ENCODE measurements at regions not wholly inside any gene's neighbourhood (a gene's known extent, or its start where the extent isn't known, plus 50 kb on each side); places are given as distances from the start of the nearest gene placed in this dataset.
"Not testable (repeated sequence)": the region's sequence is repeated elsewhere in the genome, so short reads cannot be mapped to it uniquely, and the experiment has no call there.

DNA sequence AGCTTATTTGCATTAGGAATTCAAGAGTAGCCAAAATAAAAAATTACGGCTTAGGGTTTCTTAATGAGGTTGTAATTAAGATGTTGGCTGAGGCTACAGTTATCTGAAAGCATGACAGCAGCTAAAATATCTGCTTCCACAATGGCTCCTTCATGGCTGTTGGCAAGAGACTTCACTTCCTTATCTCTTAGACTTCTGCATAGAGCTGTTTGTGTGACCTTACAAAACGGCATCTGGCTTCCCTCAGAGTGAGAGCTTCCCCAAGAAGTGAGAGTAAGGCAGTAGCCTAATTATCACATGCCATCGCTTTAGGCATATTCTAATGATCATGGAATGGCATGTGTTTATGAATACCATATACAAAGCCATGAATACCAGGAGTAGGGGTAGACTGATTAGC lies 57.6 kb downstream of the CCDC59 start:
- Histone ChIP-seq H3K27ac (no peak overlapping the region), H3K36me3 (no peaks in the 10 kb centered on the region), H3K4me3 (no peak overlapping the region), H3K27me3 (no peaks in the 10 kb centered on the region), H3K9me3 (no peaks in the 10 kb centered on the region), H3K4me1 (no peaks in the 10 kb centered on the region)
- DNase-seq (no peak), ATAC-seq (no peak)
- TF ChIP-seq, protein P1, sequence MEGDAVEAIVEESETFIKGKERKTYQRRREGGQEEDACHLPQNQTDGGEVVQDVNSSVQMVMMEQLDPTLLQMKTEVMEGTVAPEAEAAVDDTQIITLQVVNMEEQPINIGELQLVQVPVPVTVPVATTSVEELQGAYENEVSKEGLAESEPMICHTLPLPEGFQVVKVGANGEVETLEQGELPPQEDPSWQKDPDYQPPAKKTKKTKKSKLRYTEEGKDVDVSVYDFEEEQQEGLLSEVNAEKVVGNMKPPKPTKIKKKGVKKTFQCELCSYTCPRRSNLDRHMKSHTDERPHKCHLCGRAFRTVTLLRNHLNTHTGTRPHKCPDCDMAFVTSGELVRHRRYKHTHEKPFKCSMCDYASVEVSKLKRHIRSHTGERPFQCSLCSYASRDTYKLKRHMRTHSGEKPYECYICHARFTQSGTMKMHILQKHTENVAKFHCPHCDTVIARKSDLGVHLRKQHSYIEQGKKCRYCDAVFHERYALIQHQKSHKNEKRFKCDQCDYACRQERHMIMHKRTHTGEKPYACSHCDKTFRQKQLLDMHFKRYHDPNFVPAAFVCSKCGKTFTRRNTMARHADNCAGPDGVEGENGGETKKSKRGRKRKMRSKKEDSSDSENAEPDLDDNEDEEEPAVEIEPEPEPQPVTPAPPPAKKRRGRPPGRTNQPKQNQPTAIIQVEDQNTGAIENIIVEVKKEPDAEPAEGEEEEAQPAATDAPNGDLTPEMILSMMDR (IDR thresholded peaks at IDR 0.05 in 4 of 5, conservative IDR thresholded peaks at IDR 0.05 in 1 of 5), result no peak
- TF ChIP-seq POLR2A (IDR thresholded peaks at IDR 0.05), result no peak
- intact Hi-C loops (cut with DNase I; ENCODE audit: low total_unique reads) (no loop called here), in situ Hi-C loops (cut with MboI; ENCODE audit: low sequenced_read_pairs in 4 of 4) (no loop called here)

DNA sequence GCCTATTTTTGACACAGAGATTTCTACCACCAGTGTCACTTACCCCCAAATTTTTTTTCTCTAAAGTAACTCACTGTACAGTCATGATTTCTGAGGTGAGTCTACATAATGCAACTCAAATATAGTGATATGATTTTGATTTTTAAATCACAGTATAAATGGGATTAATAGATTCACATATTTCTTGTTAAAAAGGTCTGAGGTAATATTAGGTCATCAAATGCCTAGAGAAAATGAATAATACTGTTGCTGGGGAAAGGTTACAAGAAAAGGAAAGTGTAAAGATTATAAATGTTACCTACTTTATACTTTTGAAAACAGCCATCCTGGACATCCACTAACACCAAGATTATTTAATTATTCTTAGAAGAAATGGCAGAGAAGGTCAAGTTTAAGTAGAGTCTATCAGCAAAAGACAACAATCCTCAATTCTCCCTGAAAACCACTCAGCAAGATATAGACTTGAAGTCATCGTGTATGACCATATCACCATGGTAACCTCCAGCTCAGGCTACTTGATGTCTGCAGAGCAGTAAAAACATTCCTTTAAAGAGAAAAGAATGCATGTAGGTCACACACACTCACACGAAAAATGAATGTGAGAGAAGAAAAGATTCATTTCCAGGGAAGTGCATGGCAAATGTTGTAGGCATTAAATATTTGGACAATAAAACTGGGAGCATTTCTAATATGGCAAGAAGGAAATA lies 58.7 kb downstream of the CCDC59 start:
- Histone ChIP-seq H3K4me3 (no peak overlapping the region), H3K27ac (no peak overlapping the region), H3K9me3 (no peaks in the 10 kb centered on the region), H3K27me3 (no peaks in the 10 kb centered on the region), H3K36me3 (no peaks in the 10 kb centered on the region), H3K4me1 (no peaks in the 10 kb centered on the region)
- DNase-seq (no peak), ATAC-seq (no peak)
- TF ChIP-seq, protein P1 (IDR thresholded peaks at IDR 0.05 in 4 of 5, conservative IDR thresholded peaks at IDR 0.05 in 1 of 5), result no peak
- TF ChIP-seq POLR2A (IDR thresholded peaks at IDR 0.05), result no peak
- in situ Hi-C loops (cut with MboI; ENCODE audit: low sequenced_read_pairs in 4 of 4) (no loop called here), intact Hi-C loops (cut with DNase I; ENCODE audit: low total_unique reads) (no loop called here)

DNA sequence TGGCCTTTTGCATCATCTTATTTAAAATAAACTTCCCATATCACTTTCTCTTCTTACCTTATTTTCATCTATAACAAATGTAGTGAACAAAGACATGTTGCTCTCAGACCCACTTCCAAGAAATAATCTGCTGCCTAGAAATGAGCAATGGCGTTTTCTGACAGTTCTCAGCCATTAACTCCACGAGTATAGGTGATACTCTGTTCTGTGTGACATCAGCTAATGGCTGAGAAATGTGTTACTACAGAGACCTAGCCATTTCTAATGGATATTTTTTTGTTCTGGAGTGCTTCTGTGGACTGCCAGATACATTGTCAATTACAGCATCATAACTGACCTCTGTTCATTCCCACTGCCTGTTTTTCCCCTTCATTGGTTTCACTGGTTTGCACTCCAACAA lies 67.8 kb downstream of the CCDC59 start:
- H3K36me3 ChIP-seq, result no peaks in the 10 kb centered on the region
- H3K9me3 ChIP-seq, result no peaks in the 10 kb centered on the region
- ATAC-seq (no peak), DNase-seq (no peak)
- H3K27me3 ChIP-seq, result no peaks in the 10 kb centered on the region
- H3K4me1 ChIP-seq, result no peaks in the 10 kb centered on the region
- H3K4me3 ChIP-seq, result no peak overlapping the region
- no peak overlapping the region for H3K27ac ChIP-seq
- intact Hi-C loops (cut with DNase I; ENCODE audit: low total_unique reads) (no loop called here), in situ Hi-C loops (cut with MboI; ENCODE audit: low sequenced_read_pairs in 4 of 4) (no loop called here)
- TF ChIP-seq, protein P1 (IDR thresholded peaks at IDR 0.05 in 4 of 5, conservative IDR thresholded peaks at IDR 0.05 in 1 of 5), result no peak
- no peak for TF ChIP-seq POLR2A (IDR thresholded peaks at IDR 0.05)

DNA sequence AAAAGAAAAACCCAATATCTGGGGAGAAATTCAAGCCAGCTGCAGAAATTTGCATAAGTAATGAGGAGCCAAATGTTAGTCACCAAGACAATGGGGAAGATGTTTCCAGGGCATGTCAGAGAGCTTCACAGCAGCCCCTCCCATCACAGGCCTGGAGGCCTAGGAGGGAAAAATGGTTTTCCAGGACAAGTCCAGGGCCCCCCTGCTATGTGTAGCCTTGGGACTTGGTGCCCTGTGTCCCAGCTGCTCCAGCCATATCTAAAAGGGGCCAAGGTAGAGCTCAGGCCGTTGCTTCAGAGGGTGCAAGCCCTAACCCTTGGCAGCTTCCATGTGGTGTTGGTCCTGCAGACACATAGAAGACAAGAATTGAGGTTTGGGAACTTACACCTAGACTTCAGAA lies 76.9 kb downstream of the CCDC59 start:
- H3K27ac ChIP-seq; H3K9me3 ChIP-seq; H3K4me1 ChIP-seq; H3K36me3 ChIP-seq; ATAC-seq; in situ Hi-C loops (cut with MboI; ENCODE audit: low sequenced_read_pairs in 4 of 4); H3K27me3 ChIP-seq; H3K4me3 ChIP-seq; intact Hi-C loops (cut with DNase I; ENCODE audit: low total_unique reads); DNase-seq: not testable (repeated sequence)

DNA sequence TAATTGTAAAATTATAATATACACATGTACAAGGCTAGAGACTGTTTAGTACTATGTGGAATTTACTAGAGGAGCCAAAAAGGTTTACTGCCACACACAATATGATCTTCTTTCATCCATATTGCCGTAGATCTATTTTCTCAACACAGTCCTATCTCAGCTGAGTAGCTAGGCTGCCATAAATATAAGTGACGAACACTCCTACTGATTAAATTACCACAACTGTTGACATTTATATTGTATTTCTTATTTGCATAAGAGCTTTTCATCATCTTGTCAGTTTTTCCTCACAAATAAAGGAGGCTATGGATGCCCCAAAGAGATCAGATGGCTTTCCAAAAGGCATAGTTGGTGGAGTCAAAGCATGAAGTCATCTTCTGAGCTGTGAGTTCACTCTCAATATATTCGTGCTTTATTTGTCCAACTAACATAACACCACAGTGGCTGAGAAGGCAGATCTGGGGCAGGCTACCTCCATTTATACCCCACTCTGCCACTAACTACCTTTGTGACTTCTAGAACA lies 78.6 kb downstream of the CCDC59 start:
- Histone ChIP-seq H3K4me1 (no peaks in the 10 kb centered on the region), H3K36me3 (no peaks in the 10 kb centered on the region), H3K27me3 (no peaks in the 10 kb centered on the region), H3K27ac (no peak overlapping the region), H3K4me3 (no peak overlapping the region), H3K9me3 (no peaks in the 10 kb centered on the region)
- TF ChIP-seq POLR2A (IDR thresholded peaks at IDR 0.05), result no peak
- TF ChIP-seq, protein P1 (IDR thresholded peaks at IDR 0.05 in 4 of 5, conservative IDR thresholded peaks at IDR 0.05 in 1 of 5), result no peak
- DNase-seq, result no peak
- in situ Hi-C loops (cut with MboI; ENCODE audit: low sequenced_read_pairs in 4 of 4), result no loop called here
- intact Hi-C loops (cut with DNase I; ENCODE audit: low total_unique reads), result no loop called here
- ATAC-seq, result no peak

Measured in gastrocnemius medialis (tissue), 4 donors.